ENCODE measurements at regions not wholly inside any gene's neighbourhood (a gene's known extent, or its start where the extent isn't known, plus 50 kb on each side); places are given as distances from the start of the nearest gene placed in this dataset.

DNA sequence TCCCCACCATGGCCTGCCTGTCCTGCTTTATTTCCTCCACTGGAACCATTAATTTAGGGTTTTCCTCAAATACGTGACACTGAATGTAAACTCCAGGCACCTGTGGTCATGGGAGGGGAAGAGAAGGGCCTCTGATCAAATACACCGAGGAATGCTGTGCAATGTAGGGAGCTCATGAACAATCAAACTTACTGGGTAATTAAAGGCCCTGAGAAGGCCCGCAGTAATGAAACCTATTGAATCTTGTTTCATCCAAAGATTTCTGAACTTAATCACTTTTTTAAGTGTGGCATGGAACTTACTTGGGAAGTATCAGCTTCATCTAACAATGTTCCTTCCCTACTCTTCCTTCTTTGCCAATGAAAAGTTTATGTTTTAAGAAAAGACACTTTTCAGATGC lies 299.8 kb downstream of the MIAT start:
- TF ChIP-seq, protein P1, sequence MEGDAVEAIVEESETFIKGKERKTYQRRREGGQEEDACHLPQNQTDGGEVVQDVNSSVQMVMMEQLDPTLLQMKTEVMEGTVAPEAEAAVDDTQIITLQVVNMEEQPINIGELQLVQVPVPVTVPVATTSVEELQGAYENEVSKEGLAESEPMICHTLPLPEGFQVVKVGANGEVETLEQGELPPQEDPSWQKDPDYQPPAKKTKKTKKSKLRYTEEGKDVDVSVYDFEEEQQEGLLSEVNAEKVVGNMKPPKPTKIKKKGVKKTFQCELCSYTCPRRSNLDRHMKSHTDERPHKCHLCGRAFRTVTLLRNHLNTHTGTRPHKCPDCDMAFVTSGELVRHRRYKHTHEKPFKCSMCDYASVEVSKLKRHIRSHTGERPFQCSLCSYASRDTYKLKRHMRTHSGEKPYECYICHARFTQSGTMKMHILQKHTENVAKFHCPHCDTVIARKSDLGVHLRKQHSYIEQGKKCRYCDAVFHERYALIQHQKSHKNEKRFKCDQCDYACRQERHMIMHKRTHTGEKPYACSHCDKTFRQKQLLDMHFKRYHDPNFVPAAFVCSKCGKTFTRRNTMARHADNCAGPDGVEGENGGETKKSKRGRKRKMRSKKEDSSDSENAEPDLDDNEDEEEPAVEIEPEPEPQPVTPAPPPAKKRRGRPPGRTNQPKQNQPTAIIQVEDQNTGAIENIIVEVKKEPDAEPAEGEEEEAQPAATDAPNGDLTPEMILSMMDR (conservative IDR thresholded peaks at IDR 0.05; ENCODE audit: low read length): no peak
- no peak overlapping the region for H3K4me3 ChIP-seq (ENCODE audit: low read length)
- no peak for DNase-seq (ENCODE audit: low read depth)

DNA sequence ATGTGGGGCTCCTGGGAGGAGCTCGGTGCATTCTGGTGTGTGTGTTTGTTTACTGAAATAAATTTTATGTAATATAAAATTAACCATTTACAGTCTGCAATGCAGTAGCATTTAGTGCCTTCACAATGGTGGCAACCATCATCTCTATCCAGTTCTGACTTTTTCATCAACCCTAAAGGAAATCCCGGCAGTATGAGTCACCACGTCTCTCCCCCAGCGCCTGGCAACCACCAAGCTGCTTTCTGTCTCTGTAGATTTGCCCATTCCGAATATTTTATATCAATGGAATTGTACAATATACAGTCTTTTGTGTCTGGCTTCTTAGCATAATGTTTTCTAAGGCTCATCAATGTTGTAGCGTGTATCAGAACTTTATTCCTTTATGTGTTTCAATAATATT lies 300.5 kb downstream of the MIAT start:
- TF ChIP-seq, protein P1 (conservative IDR thresholded peaks at IDR 0.05; ENCODE audit: low read length): no peak
- DNase-seq (ENCODE audit: low read depth): no peak
- no peak overlapping the region for H3K4me3 ChIP-seq (ENCODE audit: low read length)

DNA sequence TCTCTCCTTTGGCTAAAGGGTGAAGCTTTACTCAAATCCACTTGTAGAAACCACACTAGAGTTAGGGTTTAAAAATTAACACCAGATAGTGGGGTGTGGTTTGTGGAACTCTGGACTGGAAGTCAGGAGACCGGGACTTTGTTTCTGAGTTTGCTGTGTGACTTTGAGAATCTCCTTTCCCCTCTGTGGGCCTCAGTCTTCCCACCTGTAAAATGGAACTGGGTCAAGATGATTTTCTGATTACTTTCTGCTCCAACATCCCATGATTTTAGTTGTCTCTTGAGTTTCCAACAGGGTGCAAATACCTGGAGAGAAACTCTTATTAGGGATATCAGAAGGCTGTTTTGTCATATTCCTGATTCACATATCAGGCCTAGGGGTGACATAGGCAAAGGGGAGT lies 301.0 kb downstream of the MIAT start:
- TF ChIP-seq, protein P1 (conservative IDR thresholded peaks at IDR 0.05; ENCODE audit: low read length): no peak
- no peak for DNase-seq (ENCODE audit: low read depth)
- H3K4me3 ChIP-seq (ENCODE audit: low read length): no peak overlapping the region

DNA sequence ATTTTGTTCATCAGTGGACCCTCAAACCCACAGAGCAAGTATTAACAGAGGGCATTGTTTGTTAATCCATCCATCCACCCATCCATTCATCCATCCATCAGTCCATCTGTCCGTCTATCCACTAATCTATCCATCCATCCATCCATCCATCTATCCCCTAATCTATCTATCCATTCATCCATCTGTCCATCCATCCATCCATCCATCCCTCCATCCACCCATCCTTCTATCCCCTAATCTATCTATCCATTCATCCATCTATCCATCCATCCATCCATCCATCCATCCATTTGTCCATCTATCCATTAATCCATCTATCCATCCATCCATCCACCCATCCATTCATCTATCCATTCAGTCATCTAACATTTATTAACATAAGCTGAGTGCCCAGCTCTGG lies 307.3 kb downstream of the MIAT start:
- no peak for DNase-seq (ENCODE audit: low read depth)
- no peak overlapping the region for H3K4me3 ChIP-seq (ENCODE audit: low read length)
- TF ChIP-seq, protein P1 (conservative IDR thresholded peaks at IDR 0.05; ENCODE audit: low read length): no peak

DNA sequence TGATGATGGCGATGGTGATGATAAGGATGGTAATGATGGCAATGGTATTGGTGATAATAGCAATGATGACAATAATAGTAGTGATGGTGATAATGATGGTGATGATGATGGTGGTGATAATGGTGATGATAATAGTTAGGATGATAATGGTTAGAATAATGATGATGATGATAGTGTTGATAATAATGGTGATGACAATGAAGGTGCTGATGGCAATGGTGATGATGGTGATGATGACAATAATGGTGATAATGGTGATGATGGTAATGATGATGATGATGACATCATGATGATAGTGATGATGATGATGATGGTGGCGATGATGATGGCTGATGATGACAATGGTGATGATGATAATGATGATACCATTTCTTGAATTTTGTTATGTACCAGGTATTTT lies 309.9 kb downstream of the MIAT start:
- no peak overlapping the region for H3K4me3 ChIP-seq (ENCODE audit: low read length)
- TF ChIP-seq, protein P1 (conservative IDR thresholded peaks at IDR 0.05; ENCODE audit: low read length): no peak
- no peak for DNase-seq (ENCODE audit: low read depth)

DNA sequence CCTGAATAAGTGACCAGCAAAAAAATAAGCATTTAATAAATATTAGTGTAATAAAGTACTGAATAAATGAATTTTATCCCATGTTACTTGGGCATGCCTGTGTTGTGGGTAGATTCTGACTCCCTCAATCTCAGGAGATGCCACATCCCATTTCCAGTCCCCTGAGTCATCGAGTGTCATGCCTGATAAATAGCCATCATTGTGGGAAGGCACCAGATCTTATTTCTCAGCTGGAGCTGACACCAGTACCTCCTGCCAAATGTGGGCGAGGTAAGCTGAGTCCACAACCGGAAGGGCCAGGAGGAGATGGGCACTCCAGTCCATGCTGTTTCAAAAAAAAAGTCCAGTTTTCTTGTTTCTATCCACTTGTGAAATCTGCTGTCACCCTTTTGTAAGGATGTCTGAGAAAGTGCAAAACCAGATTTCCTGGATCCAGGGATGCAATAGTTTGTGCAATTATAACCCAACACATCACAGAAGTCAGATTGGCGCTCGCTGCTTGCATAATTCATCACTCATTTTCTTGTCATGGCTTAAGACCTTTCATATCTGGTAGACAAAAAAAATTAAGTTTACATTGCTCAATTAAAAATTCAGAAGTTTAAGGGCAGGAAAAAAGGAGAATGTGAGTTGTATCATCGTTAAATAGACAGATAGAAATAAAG lies 311.6 kb downstream of the MIAT start:
- no peak overlapping the region for H3K4me3 ChIP-seq (ENCODE audit: low read length)
- TF ChIP-seq, protein P1 (conservative IDR thresholded peaks at IDR 0.05; ENCODE audit: low read length): no peak
- DNase-seq (ENCODE audit: low read depth): peak; percentile 36

DNA sequence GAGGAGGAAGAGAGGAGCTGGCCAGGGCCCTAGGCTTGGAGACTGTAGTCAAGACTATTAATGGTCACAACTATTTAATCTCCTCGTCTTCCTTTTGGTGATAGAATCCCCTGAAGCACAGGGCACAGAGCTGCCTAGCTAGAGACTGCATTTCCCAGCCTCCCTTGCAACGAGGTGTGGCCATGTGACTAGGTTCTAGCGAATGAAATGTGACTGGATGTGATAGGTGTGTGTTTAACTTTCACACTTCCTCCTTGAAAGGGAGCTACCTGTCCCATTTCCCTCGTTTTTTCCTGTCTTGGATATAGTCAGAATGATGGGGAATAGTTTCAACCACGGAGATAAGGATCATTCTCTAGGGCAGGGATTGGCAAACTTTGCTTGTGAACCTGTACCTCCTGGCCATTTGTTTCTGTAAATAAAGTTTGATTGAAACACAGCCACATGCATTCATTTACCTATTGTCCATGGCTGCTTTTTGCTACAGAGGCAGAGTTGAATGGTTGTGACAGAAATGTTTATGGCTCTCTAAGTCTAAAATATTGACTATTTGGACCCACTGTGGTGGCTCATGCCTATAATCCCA lies 313.5 kb downstream of the MIAT start:
- DNase-seq (ENCODE audit: low read depth): no peak
- TF ChIP-seq, protein P1 (conservative IDR thresholded peaks at IDR 0.05; ENCODE audit: low read length): no peak
- no peak overlapping the region for H3K4me3 ChIP-seq (ENCODE audit: low read length)

All from AG10803 (cell line).